HepG2 (cell line): ENCODE measurements at regions not wholly inside any gene's neighbourhood (a gene's known extent, or its start where the extent isn't known, plus 50 kb on each side); places are given as distances from the start of the nearest gene placed in this dataset.

Experiments
- ATAC-seq: fragments of 200-7000 bp; cut with Tn5 transposase; 3 replicates; pipeline ENCODE4 v1.9.1; 2020; ENCODE audit warnings: mild to moderate bottlenecking, moderate library complexity
- BruUV-seq: library from RNA; stranded (reverse); fragments of 400-500 nt; replicated peaks from 2 replicates; lab custom pipeline; 2021; lab: Mats Ljungman, UMichigan
- CTCF ChIA-PET: fragments of 300-600 bp; formaldehyde crosslinking; extraction: SDS; loops from one replicate; lab custom pipeline; 2021; ENCODE audit warnings: low total read pairs, inconsistent platforms, low intra/inter-chr PET ratio; lab: Yijun Ruan, JAX
- POLR2A ChIA-PET: fragments of 350-600 bp; sonication (Branson Sonifier 250); formaldehyde crosslinking; loops from one replicate; lab custom pipeline; 2020; ENCODE audit warnings: antibody characterized with exemption, inconsistent platforms; lab: Yijun Ruan, JAX
- DNase-seq: peaks from one replicate; pipeline ENCODE4 v3.0.0-alpha.2; 2015; ENCODE audit warnings: low spot score
- FAIRE-seq: peaks from 3 replicates; lab custom pipeline; 2011; peaks lifted over from hg19 to GRCh38; lab: Jason Lieb, UNC
- H2AFZ ChIP-seq: one replicate; pipeline ENCODE4 v1.6.1; 2011; ENCODE audit warnings: low read length, inconsistent platforms
- H3K27ac ChIP-seq: fragments of 300-600 bp; 3 replicates; pipeline ENCODE4 v1.8.0; 2011; ENCODE audit warnings: mixed run types, mild to moderate bottlenecking, mixed read lengths, low read length, inconsistent platforms; ENCODE audit not compliant: insufficient read depth; ENCODE audit errors: extremely low read length
- H3K27me3 ChIP-seq, 2 experiments: fragments of 200-600 bp in 1 of 2; 2 replicates in 1 of 2; 3 replicates in 1 of 2; pipeline versions ENCODE4 v1.6.0 to v1.8.0; 2011; ENCODE audit warnings: low read length in 2 of 2, mild to moderate bottlenecking in 2 of 2, moderate library complexity in 2 of 2, inconsistent platforms in 1 of 2; ENCODE audit not compliant: insufficient read depth in 2 of 2, control insufficient read depth in 1 of 2
- H3K36me3 ChIP-seq, 2 experiments: fragments of 200-600 bp in 1 of 2; replicated peaks in 1 of 2; 2 replicates in 1 of 2; 3 replicates in 1 of 2; pipeline versions ENCODE4 v1.5.1 to v1.8.0; 2011; ENCODE audit warnings: low read length in 2 of 2, inconsistent platforms in 1 of 2; ENCODE audit not compliant: insufficient read depth in 2 of 2, control insufficient read depth in 1 of 2
- H3K4me1 ChIP-seq: 2 replicates; pipeline ENCODE4 v1.5.1; 2012; ENCODE audit warnings: low read length, inconsistent platforms; ENCODE audit not compliant: insufficient read depth
- H3K4me2 ChIP-seq: 2 replicates; pipeline ENCODE4 v1.6.0; 2011; ENCODE audit warnings: low read depth, low read length, inconsistent platforms
- H3K4me3 ChIP-seq, 3 experiments: fragments of 200-600 bp in 1 of 3; sonication (generic), shearing (Covaris generic) in 1 of 3; replicated peaks in 1 of 3; 2 replicates each; pipeline ENCODE4 v1.5.1; 2011 to 2016; ENCODE audit warnings: low read length in 3 of 3, inconsistent platforms in 2 of 3, low read depth in 2 of 3, mild to moderate bottlenecking in 2 of 3, control low read depth in 1 of 3, mixed read lengths in 1 of 3; ENCODE audit not compliant: insufficient read depth in 1 of 3
- H3K79me2 ChIP-seq: one replicate; pipeline ENCODE4 v1.6.1; 2011; ENCODE audit warnings: low read length, inconsistent platforms; ENCODE audit not compliant: insufficient read depth
- H3K9ac ChIP-seq: 2 replicates; pipeline ENCODE4 v1.6.0; 2011; ENCODE audit warnings: mild to moderate bottlenecking, low read depth, low read length, inconsistent platforms; ENCODE audit not compliant: insufficient read depth
- H3K9me3 ChIP-seq: 2 replicates; pipeline ENCODE4 v1.5.1; 2012; ENCODE audit warnings: mild to moderate bottlenecking, low read length
- H4K20me1 ChIP-seq: 2 replicates; pipeline ENCODE4 v1.6.0; 2011; ENCODE audit warnings: inconsistent platforms, mild to moderate bottlenecking, low read length, moderate library complexity; ENCODE audit not compliant: insufficient read depth
- CTCF ChIP-seq: sonication (generic); formaldehyde crosslinking; IDR thresholded peaks from 2 replicates; pipeline ENCODE4 v1.5.0; 2020; ENCODE audit warnings: mild to moderate bottlenecking, missing genetic modification reagents, moderate library complexity
- EHMT2 ChIP-seq: fragments of 200-600 bp; sonication (generic); IDR thresholded peaks from 2 replicates; pipeline ENCODE4 v1.7.0; 2017; ENCODE audit warnings: antibody characterized with exemption, low read depth, low read length, borderline replicate concordance
- MED13 ChIP-seq: sonication (generic); formaldehyde crosslinking; IDR thresholded peaks from 2 replicates; pipeline ENCODE4 v1.5.0; 2020; ENCODE audit warnings: missing genetic modification reagents
- PBX2 ChIP-seq: IDR thresholded peaks from 2 replicates; pipeline ENCODE4 v1.6.1; 2016; ENCODE audit warnings: control low read depth
- PHF21A ChIP-seq: sonication (generic); formaldehyde crosslinking; IDR thresholded peaks from 2 replicates; pipeline ENCODE4 v1.5.0; 2020; ENCODE audit warnings: mild to moderate bottlenecking, missing genetic modification reagents
- RARG ChIP-seq: sonication (generic); formaldehyde crosslinking; IDR thresholded peaks from 2 replicates; pipeline ENCODE4 v1.4.0; 2020; ENCODE audit warnings: low read depth, mild to moderate bottlenecking, missing genetic modification reagents
- SCMH1 ChIP-seq: sonication (generic); formaldehyde crosslinking; IDR thresholded peaks from 2 replicates; pipeline ENCODE4 v1.9.0; 2021; ENCODE audit warnings: missing genetic modification reagents, mild to moderate bottlenecking, borderline replicate concordance
- SP1 ChIP-seq, 2 experiments: fragments of 450-650 bp in 1 of 2; sonication (generic) in 1 of 2; formaldehyde crosslinking in 1 of 2; IDR thresholded peaks; 2 replicates each; pipeline versions ENCODE4 v1.4.0 to v1.6.1; 2016 to 2020; ENCODE audit warnings: missing genetic modification reagents in 1 of 2
- THAP11 ChIP-seq: IDR thresholded peaks from 2 replicates; pipeline ENCODE4 v1.6.1; 2016; ENCODE audit warnings: missing biosample characterization, missing genetic modification reagents
- TMF1 ChIP-seq: sonication (generic); formaldehyde crosslinking; IDR thresholded peaks from 2 replicates; pipeline ENCODE4 v1.8.1; 2022; ENCODE audit warnings: low read depth, missing genetic modification reagents
- ZBTB20 ChIP-seq: sonication (generic); formaldehyde crosslinking; IDR thresholded peaks from 2 replicates; pipeline ENCODE4 v1.8.1; 2023; ENCODE audit warnings: missing genetic modification reagents, low read depth, mild to moderate bottlenecking, borderline replicate concordance
- ZFX ChIP-seq: sonication (generic); formaldehyde crosslinking; IDR thresholded peaks from 2 replicates; pipeline ENCODE4 v1.4.0; 2020; ENCODE audit warnings: mild to moderate bottlenecking, low read depth, missing genetic modification reagents, moderate library complexity
- ZNF234 ChIP-seq: sonication (generic); formaldehyde crosslinking; conservative IDR thresholded peaks from 2 replicates; pipeline ENCODE4 v1.5.1; 2020; ENCODE audit warnings: mild to moderate bottlenecking, missing genetic modification reagents
- ZNF414 ChIP-seq: sonication (generic); formaldehyde crosslinking; IDR thresholded peaks from 2 replicates; pipeline ENCODE4 v1.5.0; 2020; ENCODE audit warnings: missing genetic modification reagents
- ZNF589 ChIP-seq: sonication (generic); formaldehyde crosslinking; conservative IDR thresholded peaks from 2 replicates; pipeline ENCODE4 v1.8.0; 2022; ENCODE audit warnings: mild to moderate bottlenecking, moderate library complexity, missing genetic modification reagents
- ZNF670 ChIP-seq: sonication (generic); formaldehyde crosslinking; IDR thresholded peaks from 2 replicates; pipeline ENCODE4 v1.8.0; 2022; ENCODE audit warnings: mild to moderate bottlenecking, missing genetic modification reagents, borderline replicate concordance
- ZNF7 ChIP-seq: IDR thresholded peaks from 2 replicates; pipeline ENCODE4 v1.6.1; 2016; ENCODE audit warnings: missing biosample characterization, missing genetic modification reagents
- WGBS: methylation state at CpG from one replicate; pipeline ENCODE4 v1.1.6; 2017; ENCODE audit warnings: low lambda C conversion rate; 5-methylcytosine and 5-hydroxymethylcytosine counted together
- in situ Hi-C: cut with HindIII; loops from 2 replicates; pipeline ENCODE4 v1.10.0; 2017; ENCODE audit warnings: low pct_unique_long_range_greater_than_20kb; ENCODE audit not compliant: extremely low pct_ligation_motif_present
- intact Hi-C: fragments of 100-400 bp; cut with micrococcal nuclease; formaldehyde crosslinking; loops from one replicate; pipeline ENCODE4 v1.10.0; 2022; ENCODE audit not compliant: unreplicated experiment

- H3K9ac ChIP-seq, result no peak overlapping the region
- no peaks in the 10 kb centered on the region for H3K36me3 ChIP-seq
- DNase-seq, result no peak
- in situ Hi-C loops (no loop called here), intact Hi-C loops (no loop called here)
- no peaks in the 10 kb centered on the region for H4K20me1 ChIP-seq
- H3K27me3 ChIP-seq, result no peaks in the 10 kb centered on the region
- H3K79me2 ChIP-seq, result no peaks in the 10 kb centered on the region
- no peak for FAIRE-seq
- peaks cover under 1% of the 10 kb centered on the region; the same call in 1 of the 2 replicates for H3K9me3 ChIP-seq
- TF ChIP-seq RARG, result no peak
- no peak for TF ChIP-seq ZBTB20 (CRISPR knock-in tag)
- no peak for TF ChIP-seq SP1 (IDR thresholded peaks at IDR 0.05)
- TF ChIP-seq SP1 (CRISPR knock-in tag; IDR thresholded peaks at IDR 0.05), result no peak
- TF ChIP-seq PHF21A (CRISPR knock-in tag), result no peak
- TF ChIP-seq TMF1 (CRISPR knock-in tag), result no peak
- TF ChIP-seq ZNF670 (CRISPR knock-in tag), result no peak
- TF ChIP-seq MED13, result no peak
- TF ChIP-seq ZNF234 (CRISPR knock-in tag), result no peak
- TF ChIP-seq ZFX, result no peak
- TF ChIP-seq CTCF, result no peak
- TF ChIP-seq SCMH1 (CRISPR knock-in tag), result no peak
- TF ChIP-seq ZNF589 (CRISPR knock-in tag), result no peak
- no peak for TF ChIP-seq EHMT2
- no peak for TF ChIP-seq ZNF414 (CRISPR knock-in tag)
- no peak for TF ChIP-seq THAP11 (CRISPR knock-in tag)
- no peak for TF ChIP-seq PBX2
- no peak for TF ChIP-seq ZNF7 (CRISPR knock-in tag)
- H3K4me2 ChIP-seq, result no peak overlapping the region
- no peak overlapping the region for H3K4me3 ChIP-seq
- ChIA-PET POLR2A (no interaction called here), CTCF (no interaction called here)
- H2AFZ ChIP-seq, result no peak overlapping the region
- no peak for ATAC-seq
- no peak overlapping the region for H3K27ac ChIP-seq
- no peaks in the 10 kb centered on the region for H3K4me1 ChIP-seq
- whole genome bisulfite sequencing, result 31% methylated on average over 3 of the region's 3 CpGs
- no TSS peak for BruUV-seq
Observed at GRCh38 chr12:59911516-59911915, 315.7 kb downstream of the SLC16A7 start.
